GM21723 (cell line): ENCODE measurements at regions not wholly inside any gene's neighbourhood (a gene's known extent, or its start where the extent isn't known, plus 50 kb on each side); places are given as distances from the start of the nearest gene placed in this dataset.
"Not testable (repeated sequence)": the region's sequence is repeated elsewhere in the genome, so short reads cannot be mapped to it uniquely, and the experiment has no call there.

ENCODE experiments used
- ATAC-seq: cut with Tn5 transposase; IDR thresholded peaks from one replicate; pipeline ENCODE4 v1.9.1; 2021; ENCODE audit warnings: mild to moderate bottlenecking, moderate library complexity; ENCODE audit not compliant: unreplicated experiment

GRCh38 chr6:141199074-141199473 lies 933.7 kb upstream of the GJE1 start:
- no peak for ATAC-seq

DNA sequence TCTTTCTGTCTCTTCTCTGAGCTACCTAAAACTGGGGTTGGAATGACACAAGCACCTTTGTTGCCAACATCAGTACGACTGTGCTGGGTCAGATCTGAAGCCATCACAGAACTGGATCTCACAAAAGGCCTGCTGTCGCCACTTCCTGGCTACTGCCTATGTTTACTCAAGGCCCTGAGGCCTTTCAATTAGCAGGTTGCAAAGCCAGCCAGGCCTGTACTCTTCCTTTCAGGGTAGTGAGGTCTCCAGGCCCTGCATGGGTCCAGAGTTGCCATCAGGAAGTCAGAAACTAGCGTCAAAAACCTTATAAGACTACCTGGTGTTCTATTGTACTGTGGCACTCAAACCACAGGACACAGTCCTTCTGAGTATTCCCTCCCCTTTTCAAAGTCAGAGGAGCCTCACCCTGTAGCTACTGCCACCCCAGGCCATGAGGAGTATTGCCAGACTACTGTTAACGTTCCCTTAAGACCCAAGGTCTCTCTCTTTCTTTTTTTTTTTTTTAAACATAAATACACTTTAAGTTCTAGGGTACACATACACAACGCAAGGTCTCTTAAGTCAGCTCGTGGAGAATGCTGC lies 937.4 kb upstream of the GJE1 start:
- no peak for ATAC-seq

DNA sequence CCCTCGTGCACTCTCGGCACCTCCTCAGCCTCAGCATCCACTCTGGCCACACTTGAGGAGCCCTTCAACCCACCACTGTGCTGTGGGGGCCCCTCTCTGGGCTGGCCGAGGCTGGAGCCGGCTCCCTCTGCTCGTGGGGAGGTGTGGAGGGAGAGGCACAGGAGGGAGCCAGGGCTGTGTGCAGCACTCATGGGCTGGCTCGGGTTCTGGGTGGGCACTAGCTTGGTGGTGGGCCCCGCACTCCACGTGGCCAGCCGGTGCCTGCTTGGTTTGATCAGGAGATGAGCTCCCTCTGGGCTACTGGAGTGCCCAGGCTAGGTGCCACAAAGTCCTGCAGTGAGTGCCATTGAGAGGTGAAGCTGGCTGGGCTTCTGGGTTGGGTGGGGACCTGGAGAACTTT lies 949.4 kb upstream of the GJE1 start:
- ATAC-seq, result no peak

DNA sequence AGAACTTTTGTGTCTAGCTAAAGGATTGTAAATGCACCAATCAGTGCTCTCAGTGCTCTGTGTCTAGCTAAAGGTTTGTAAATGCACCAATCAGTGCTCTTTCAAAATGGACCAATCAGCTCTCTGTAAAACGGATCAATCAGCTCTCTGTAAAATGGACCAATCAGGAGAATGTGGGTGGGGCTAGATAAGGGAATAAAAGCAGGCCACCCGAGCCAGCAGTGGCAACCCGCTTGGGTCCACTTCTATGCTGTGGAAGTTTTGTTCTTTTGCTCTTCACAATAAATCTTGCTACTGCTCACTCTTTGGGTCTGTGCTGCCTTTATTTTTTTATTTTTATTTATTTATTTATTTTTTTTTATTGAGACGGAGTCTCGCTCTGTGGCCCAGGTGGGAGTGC lies 957.3 kb upstream of the GJE1 start:
- not testable (repeated sequence) for ATAC-seq

DNA sequence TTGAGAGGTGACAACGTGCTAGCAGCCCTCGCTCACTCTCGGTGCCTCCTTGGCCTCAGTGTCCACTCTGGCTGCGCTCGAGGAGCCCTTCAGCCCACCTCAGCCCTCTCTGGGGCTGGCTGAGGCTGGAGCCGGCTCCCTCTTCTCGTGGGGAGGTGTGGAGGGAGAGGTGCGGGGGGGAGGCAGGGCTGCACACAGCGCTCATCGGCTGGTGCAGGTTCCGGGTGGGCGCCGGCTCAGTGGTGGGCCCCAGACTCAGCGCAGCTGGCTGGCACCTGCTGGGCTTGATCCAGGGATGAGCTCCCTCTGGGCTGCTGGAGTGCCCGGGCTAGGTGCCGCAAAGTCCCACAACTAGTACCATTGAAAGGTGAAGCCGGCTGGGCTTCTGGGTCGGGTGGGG lies 957.8 kb upstream of the GJE1 start:
- no peak for ATAC-seq

DNA sequence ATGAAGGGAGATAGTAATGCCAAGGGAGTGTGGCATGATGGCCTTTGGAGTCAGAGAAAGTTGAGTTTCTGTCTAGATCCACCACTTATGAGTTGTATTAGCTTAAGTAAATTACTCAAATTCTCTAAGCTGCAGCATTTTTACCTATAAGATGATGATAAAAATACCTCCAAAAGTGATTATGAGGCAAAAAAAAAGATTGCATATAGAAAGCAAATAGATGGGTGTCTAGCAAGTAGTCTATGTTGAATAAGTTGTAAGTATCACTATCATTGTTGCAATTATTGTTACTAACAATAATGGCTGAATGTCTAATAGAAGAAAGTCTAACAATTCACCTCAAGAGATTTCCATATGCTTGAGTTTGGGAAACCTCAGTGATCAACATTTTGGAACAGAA lies 959.2 kb upstream of the GJE1 start:
- ATAC-seq, result no peak

DNA sequence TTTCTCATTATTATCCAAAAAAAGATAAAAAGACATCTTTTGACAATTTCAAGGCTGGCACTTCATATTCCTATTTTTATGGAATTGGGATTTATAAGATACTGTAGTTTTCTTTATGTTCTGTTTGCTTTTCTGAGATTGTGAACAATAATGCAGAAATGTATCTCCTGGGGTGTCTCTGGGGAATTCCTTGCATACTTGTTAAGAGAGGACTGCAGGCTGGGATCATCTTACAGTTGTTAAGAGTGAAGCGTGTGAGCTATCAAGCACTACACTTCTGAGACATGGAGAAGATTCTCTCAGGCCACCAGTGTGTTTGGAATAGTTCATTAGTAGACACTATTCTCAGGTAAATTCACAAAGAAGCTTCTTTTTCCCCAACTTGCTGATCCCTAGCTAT lies 963.3 kb upstream of the GJE1 start:
- ATAC-seq, result no peak

GRCh38 chr6:141167945-141168344 lies 964.8 kb upstream of the GJE1 start:
- ATAC-seq, result no peak

- ATAC-seq, result no peak
Measured at GRCh38 chr6:141165002-141165665, 967.6 kb upstream of the GJE1 start.

DNA sequence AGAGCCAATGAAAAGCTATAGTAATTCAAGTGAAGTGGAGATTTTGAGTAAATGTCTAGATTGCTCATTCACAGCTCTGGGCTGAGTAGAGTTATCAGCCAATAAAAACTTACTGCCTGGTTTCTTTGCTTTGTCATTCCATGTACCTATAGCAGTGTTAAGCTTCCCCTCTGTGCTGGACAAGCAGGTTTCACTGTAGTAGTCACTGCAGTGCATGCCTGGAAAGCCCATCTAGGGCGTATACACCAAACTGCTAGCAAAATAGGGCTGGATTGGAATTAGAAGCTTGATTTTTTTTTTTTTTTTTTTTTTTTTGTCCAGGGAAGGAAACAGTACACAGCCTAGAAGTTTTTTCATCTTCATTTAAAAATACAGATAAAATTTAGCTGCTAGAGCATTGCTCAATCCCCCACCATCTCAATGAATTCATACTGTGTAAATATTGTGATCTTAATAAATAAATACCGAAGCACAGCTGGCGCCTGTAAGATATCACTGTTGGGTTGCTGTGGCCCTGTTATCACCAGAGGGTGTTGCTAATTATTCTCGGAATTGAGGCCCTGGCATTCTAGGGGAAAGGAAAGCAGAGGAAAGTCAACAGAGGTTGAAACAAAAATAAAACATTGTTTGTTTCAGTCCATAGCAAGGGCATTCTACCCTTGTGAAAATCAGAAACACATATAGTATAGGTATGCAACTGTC lies 968.5 kb upstream of the GJE1 start:
- no peak for ATAC-seq

DNA sequence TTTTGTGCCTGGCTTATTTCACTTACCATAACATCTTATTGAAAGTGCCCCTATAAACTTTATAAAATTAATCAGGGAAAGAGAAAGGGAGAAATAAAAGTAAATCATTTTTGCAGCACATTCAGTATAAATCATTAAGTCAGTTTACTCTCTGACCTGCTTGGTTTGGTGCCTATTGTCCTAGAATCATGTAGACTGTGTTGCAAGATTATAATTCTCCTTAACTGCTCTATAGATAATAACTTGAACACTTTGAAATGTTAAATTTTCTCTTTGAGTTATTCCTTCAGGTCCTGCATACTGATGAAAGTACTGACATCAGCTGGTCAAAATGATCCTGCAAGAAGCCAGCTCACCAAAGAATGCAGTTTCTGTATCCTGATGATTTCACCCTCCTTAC lies 969.6 kb upstream of the GJE1 start:
- no peak for ATAC-seq

DNA sequence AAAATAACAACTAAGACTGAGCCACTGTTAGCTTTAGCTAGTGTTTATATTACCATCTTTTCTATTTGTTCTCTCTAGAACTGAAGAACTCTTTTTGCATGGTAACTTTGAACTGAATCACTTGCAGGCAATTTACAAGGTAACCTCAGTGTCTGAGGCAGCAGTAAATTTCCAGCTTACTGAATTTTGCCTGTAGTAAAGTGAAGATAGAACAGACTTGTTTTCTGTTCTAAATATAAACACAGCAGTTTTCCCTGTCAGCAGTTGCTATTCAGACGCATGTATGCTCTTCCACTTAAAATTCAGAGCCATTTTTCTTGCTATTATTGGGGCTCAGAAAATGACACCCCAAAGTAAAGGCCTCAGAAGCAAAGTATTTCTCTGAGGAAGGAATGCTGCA lies 974.0 kb upstream of the GJE1 start:
- no peak for ATAC-seq

- no peak for ATAC-seq
Measured at GRCh38 chr6:141153563-141153962, 979.2 kb upstream of the GJE1 start.

DNA sequence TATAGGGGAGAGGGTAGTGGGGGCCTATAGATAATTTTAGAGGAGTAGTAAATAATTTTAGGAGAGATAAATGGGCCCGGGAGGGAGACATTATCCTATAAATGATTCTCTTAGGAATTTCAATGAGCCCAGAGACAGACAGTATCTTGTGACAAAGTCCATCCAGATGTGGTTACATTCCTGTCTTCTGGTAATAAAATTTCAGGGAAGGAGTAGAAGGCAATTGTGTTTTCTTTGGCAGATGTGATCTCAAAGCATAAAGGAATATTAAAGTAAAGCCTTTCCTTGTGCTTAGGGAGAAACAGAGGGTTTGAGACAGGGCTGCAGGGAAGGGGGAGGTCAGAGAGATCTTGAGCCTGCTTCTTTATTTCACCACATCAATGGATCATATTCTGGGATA lies 979.8 kb upstream of the GJE1 start:
- no peak for ATAC-seq

DNA sequence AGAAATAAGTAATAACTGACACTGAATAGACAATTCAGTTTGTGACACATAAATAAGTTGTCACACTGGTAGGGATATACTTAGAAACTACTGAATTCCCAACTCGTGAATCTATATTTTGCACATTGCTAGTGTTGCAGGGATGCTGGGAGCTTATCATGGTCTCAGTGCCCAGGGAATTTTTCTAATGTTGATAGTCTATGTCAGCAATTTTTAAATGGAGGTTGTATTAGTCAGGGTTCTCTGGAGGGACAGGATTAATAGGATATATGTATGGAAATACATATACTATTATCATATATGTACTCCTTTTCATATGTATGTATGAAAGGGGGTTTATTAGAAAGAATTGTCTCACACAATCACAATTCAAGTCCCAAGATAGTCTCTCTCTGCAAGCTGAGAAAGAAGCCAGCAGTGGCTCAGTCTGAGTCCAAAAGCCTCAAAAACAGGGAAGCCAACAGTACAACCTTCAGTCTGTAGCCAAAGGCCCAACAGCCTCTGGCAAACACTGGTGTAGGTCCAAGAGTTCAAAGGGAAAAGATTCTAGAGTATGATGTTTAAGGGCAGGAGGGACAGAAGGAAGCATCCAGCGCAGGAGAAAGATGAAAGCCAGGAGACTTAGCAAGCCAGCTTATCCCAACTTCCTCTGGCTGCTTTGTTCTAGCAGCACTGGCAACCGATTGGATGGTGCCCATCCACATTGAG lies 980.9 kb upstream of the GJE1 start:
- ATAC-seq, result no peak

GRCh38 chr6:141141870-141142269 lies 990.9 kb upstream of the GJE1 start:
- no peak for ATAC-seq

DNA sequence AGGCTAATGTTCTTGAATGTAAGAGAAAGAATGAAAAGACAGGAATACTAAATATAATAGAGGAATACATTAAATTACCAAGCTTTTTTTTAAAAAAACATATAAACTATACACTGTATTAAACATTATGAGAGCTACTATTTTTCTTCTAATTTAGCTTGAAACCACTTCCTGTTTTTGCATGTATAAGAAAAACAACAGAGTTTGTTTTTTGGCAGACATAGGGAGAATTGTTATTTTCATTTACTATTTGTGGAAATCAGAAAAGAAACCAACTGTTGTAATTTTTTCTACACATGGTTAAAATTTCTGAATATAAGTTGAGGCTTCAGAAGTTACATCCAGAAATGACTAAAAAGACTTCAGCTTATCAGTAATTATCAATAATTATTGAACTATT lies 991.8 kb upstream of the GJE1 start:
- peak; percentile 75 for ATAC-seq

GRCh38 chr6:141139461-141139860 lies 993.3 kb upstream of the GJE1 start:
- no peak for ATAC-seq

DNA sequence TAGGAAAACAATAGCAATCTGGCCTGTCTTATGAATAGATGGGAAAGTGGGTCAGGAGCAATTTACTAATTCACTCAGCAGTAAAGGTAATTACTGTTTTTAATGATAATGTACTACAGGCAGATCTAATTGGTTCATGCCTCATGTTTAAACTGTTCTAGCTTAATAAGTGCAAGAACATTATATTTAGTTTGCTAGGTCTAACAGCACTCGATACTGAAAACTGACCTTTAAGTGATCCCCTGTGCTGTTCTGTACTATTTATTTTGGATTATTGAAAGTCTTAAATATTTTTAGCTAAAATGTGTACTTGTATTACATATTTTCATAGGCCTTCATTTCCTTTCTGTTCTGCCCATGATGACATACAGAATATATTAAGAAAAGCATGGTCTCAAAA lies 998.0 kb upstream of the GJE1 start:
- no peak for ATAC-seq

DNA sequence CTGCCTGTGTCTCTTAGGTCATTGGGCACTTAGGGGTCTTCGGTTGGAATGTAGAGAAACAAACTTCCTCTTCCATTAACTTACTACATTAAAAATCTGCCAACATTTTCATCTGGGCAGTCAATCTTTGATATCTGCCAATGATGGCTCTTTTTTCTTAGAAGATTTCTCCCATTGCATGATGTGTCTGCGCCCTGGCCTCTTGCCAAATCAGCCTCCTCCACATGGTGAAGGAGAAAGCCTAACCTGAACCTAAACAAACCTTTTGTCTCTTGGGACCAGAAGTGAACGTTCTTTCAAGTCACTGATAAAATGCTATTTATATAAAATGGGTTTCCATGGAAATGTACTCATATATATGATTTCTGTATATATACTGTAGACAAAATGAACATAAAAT lies 998.9 kb upstream of the GJE1 start:
- ATAC-seq, result no peak

- ATAC-seq, result no peak
Measured at GRCh38 chr6:141133346-141133745, 999.4 kb upstream of the GJE1 start.

GRCh38 chr6:141131616-141132015 lies 1001.1 kb upstream of the GJE1 start:
- no peak for ATAC-seq
